ENCODE measurements at regions not wholly inside any gene's neighbourhood (a gene's known extent, or its start where the extent isn't known, plus 50 kb on each side); places are given as distances from the start of the nearest gene placed in this dataset.

DNA sequence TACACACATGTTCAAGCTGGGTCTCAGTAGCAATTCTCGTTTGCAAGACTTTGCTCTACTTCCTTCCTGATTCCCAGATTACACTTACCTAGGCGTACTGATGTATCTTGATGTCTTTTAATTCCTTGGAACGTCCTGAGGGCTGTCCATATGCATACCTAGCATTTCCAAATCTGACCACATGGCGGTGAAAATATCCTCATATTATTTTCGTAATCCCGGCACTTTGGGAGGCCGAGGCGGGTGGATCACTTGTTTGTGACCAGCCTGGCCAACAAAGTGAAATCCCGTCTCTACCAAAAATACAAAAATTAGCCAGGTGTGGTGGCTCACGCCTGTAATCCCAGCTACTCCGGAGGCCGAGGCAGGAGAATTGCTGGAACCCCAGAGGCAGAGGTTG is 1786.3 kb upstream of the TENM3 start:
- no peak overlapping the region for H3K9ac ChIP-seq (ENCODE audit: low read length in 3 of 3)
- no peaks in the 10 kb centered on the region for H3K36me3 ChIP-seq (ENCODE audit: control insufficient read depth in 2 of 3, insufficient read depth in 3 of 3, low read length in 3 of 3)
- no peak overlapping the region for H3K4me3 ChIP-seq (ENCODE audit: low read length in 3 of 3)
- H3K4me1 ChIP-seq (ENCODE audit: control insufficient read depth in 2 of 3, insufficient read depth in 2 of 3, low read depth in 1 of 3, low read length in 3 of 3) = no peaks in the 10 kb centered on the region
- intact Hi-C loops (cut with DNase I) = no loop called here
- no peak for FAIRE-seq
- H3K9me3 ChIP-seq (ENCODE audit: control insufficient read depth in 2 of 3, insufficient read depth in 1 of 3, low read length in 3 of 3) = no peaks in the 10 kb centered on the region
- H3K27ac ChIP-seq (ENCODE audit: low read depth in 2 of 2, low read length in 2 of 2) = no peak overlapping the region
- DNase-seq = no peak
- H3K27me3 ChIP-seq (ENCODE audit: control insufficient read depth, insufficient read depth, low read length) = no peaks in the 10 kb centered on the region
- TF ChIP-seq, protein P1, sequence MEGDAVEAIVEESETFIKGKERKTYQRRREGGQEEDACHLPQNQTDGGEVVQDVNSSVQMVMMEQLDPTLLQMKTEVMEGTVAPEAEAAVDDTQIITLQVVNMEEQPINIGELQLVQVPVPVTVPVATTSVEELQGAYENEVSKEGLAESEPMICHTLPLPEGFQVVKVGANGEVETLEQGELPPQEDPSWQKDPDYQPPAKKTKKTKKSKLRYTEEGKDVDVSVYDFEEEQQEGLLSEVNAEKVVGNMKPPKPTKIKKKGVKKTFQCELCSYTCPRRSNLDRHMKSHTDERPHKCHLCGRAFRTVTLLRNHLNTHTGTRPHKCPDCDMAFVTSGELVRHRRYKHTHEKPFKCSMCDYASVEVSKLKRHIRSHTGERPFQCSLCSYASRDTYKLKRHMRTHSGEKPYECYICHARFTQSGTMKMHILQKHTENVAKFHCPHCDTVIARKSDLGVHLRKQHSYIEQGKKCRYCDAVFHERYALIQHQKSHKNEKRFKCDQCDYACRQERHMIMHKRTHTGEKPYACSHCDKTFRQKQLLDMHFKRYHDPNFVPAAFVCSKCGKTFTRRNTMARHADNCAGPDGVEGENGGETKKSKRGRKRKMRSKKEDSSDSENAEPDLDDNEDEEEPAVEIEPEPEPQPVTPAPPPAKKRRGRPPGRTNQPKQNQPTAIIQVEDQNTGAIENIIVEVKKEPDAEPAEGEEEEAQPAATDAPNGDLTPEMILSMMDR (IDR thresholded peaks at IDR 0.05; ENCODE audit: borderline replicate concordance, extremely low read depth, insufficient read depth) = no peak

DNA sequence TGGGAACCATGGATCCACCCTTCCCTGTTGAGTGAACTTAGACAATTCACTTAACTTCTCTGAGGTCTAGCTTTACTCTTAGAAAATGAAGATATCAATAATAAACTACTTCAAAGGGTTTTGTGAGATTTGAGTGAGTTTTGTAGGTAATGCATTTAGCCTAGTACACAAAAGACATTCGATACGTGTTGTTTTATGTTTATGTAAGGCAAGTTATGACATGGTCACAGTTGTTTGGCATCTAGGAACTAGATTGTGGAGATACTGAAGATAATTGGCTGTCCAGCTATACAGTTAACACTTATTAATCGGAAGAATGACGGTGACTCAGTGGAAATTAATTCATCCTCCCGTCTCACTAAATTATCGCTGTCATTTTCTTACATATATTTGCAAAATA is 1781.1 kb upstream of the TENM3 start:
- Histone ChIP-seq H3K27me3 (ENCODE audit: control insufficient read depth, insufficient read depth, low read length) (no peaks in the 10 kb centered on the region), H3K9ac (ENCODE audit: low read length in 3 of 3) (no peak overlapping the region), H3K4me3 (ENCODE audit: low read length in 3 of 3) (no peak overlapping the region), H3K4me1 (ENCODE audit: control insufficient read depth in 2 of 3, insufficient read depth in 2 of 3, low read depth in 1 of 3, low read length in 3 of 3) (no peaks in the 10 kb centered on the region), H3K9me3 (ENCODE audit: control insufficient read depth in 2 of 3, insufficient read depth in 1 of 3, low read length in 3 of 3) (no peaks in the 10 kb centered on the region), H3K27ac (ENCODE audit: low read depth in 2 of 2, low read length in 2 of 2) (no peak overlapping the region), H3K36me3 (ENCODE audit: control insufficient read depth in 2 of 3, insufficient read depth in 3 of 3, low read length in 3 of 3) (no peaks in the 10 kb centered on the region)
- DNase-seq = no peak
- intact Hi-C loops (cut with DNase I) = no loop called here
- TF ChIP-seq, protein P1 (IDR thresholded peaks at IDR 0.05; ENCODE audit: borderline replicate concordance, extremely low read depth, insufficient read depth) = no peak
- FAIRE-seq = no peak

DNA sequence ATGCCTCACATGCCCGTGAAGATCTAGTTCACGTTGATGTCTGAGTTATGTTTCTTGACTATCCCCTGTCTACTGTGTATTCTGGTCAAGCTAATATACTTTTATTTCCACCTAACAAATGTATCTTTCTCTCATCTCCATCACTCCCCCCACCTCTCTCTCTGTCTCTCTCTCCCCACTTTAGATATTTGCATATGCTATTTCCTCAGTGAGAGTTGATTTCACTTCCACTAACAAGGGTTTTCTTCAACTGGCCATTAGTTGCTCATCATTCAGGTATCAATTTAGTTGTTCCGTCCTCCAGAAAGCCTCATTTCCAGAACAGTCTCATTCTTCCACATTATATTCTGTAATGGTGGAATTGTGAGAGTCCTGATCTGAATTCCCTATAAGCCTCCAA is 1777.8 kb upstream of the TENM3 start:
- Histone ChIP-seq H3K4me3 (ENCODE audit: low read length in 3 of 3) (no peak overlapping the region), H3K9me3 (ENCODE audit: control insufficient read depth in 2 of 3, insufficient read depth in 1 of 3, low read length in 3 of 3) (no peaks in the 10 kb centered on the region), H3K27me3 (ENCODE audit: control insufficient read depth, insufficient read depth, low read length) (no peaks in the 10 kb centered on the region), H3K9ac (ENCODE audit: low read length in 3 of 3) (no peak overlapping the region), H3K36me3 (ENCODE audit: control insufficient read depth in 2 of 3, insufficient read depth in 3 of 3, low read length in 3 of 3) (no peaks in the 10 kb centered on the region), H3K27ac (ENCODE audit: low read depth in 2 of 2, low read length in 2 of 2) (no peak overlapping the region), H3K4me1 (ENCODE audit: control insufficient read depth in 2 of 3, insufficient read depth in 2 of 3, low read depth in 1 of 3, low read length in 3 of 3) (no peaks in the 10 kb centered on the region)
- TF ChIP-seq, protein P1 (IDR thresholded peaks at IDR 0.05; ENCODE audit: borderline replicate concordance, extremely low read depth, insufficient read depth) = no peak
- DNase-seq = no peak
- intact Hi-C loops (cut with DNase I) = no loop called here
- no peak for FAIRE-seq

DNA sequence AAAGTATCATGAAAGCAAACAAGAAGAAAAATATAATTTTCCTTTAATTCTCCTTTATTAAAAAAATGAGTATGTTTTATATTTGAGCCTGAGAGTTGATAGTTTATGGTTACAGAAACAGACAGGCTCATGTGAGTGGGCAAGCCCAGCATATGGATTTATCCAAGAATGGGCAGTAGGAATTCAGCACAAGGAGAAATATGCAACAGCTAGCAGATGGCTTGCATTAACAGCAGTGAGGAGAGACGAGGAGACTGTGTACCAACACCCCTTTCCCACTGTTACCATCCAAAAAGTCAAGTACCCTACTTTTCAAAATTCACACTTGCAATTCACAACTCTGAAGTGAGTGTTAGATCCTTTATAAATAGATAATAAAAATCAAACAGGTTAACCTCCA is 1760.2 kb upstream of the TENM3 start:
- no peaks in the 10 kb centered on the region for H3K9me3 ChIP-seq (ENCODE audit: control insufficient read depth in 2 of 3, insufficient read depth in 1 of 3, low read length in 3 of 3)
- no peak for FAIRE-seq
- TF ChIP-seq, protein P1 (IDR thresholded peaks at IDR 0.05; ENCODE audit: borderline replicate concordance, extremely low read depth, insufficient read depth) = no peak
- intact Hi-C loops (cut with DNase I) = no loop called here
- H3K27ac ChIP-seq (ENCODE audit: low read depth in 2 of 2, low read length in 2 of 2) = no peak overlapping the region
- no peaks in the 10 kb centered on the region for H3K27me3 ChIP-seq (ENCODE audit: control insufficient read depth, insufficient read depth, low read length)
- H3K4me1 ChIP-seq (ENCODE audit: control insufficient read depth in 2 of 3, insufficient read depth in 2 of 3, low read depth in 1 of 3, low read length in 3 of 3) = no peaks in the 10 kb centered on the region
- no peak overlapping the region for H3K9ac ChIP-seq (ENCODE audit: low read length in 3 of 3)
- H3K4me3 ChIP-seq (ENCODE audit: low read length in 3 of 3) = no peak overlapping the region
- DNase-seq = no peak
- H3K36me3 ChIP-seq (ENCODE audit: control insufficient read depth in 2 of 3, insufficient read depth in 3 of 3, low read length in 3 of 3) = no peaks in the 10 kb centered on the region

All from kidney (tissue), 13 donors.